Vagina (tissue), 2 donors: ENCODE measurements at regions not wholly inside any gene's neighbourhood (a gene's known extent, or its start where the extent isn't known, plus 50 kb on each side); places are given as distances from the start of the nearest gene placed in this dataset.
"Not testable (repeated sequence)": the region's sequence is repeated elsewhere in the genome, so short reads cannot be mapped to it uniquely, and the experiment has no call there.

Experiments used
- DNase-seq, 2 donors: peaks; one replicate each; pipeline ENCODE4 v3.0.0-alpha.2; 2017; ENCODE audit errors: extremely low spot score in 2 of 2
- H3K27ac ChIP-seq: fragments of 200-600 bp; sonication (generic); one replicate; pipeline ENCODE4 v1.5.1; 2019
- H3K27me3 ChIP-seq: fragments of 200-600 bp; sonication (generic); one replicate; pipeline ENCODE4 v1.5.1; 2019
- H3K36me3 ChIP-seq, 2 donors: fragments of 200-600 bp; sonication (generic); one replicate each; pipeline ENCODE4 v1.5.1; 2017 to 2019
- H3K4me1 ChIP-seq: fragments of 200-600 bp; sonication (generic); one replicate; pipeline ENCODE4 v1.5.1; 2019
- H3K4me3 ChIP-seq, 2 donors: fragments of 200-600 bp; sonication (generic); 1 replicate in 1 of 2; 2 replicates in 1 of 2; pipeline ENCODE4 v1.5.1; 2016 to 2019
- H3K9me3 ChIP-seq: fragments of 200-600 bp; sonication (generic); one replicate; pipeline ENCODE4 v1.5.1; 2019
- POLR2A ChIP-seq, 2 donors: fragments of 450-650 bp; IDR thresholded peaks; one replicate each; pipeline ENCODE4 v1.6.1; 2017; ENCODE audit warnings: antibody characterized with exemption in 2 of 2, mild to moderate bottlenecking in 2 of 2, moderate library complexity in 2 of 2
- POLR2AphosphoS5 ChIP-seq, 2 donors: sonication (generic); formaldehyde crosslinking; IDR thresholded peaks; one replicate each; pipeline ENCODE4 v1.9.0; 2017; ENCODE audit warnings: antibody characterized with exemption in 2 of 2, mild to moderate bottlenecking in 2 of 2, low read depth in 1 of 2; ENCODE audit not compliant: insufficient read depth in 1 of 2
- intact Hi-C: fragments of 100-400 bp; cut with DNase I; formaldehyde crosslinking; loops from one replicate; pipeline ENCODE4 v1.15.1; 2023
- TF ChIP-seq, protein P1 (sequence below), 3 experiments: fragments of 450-650 bp in 2 of 3; fragments of 200-600 bp in 1 of 3; sonication (generic) in 1 of 3; IDR thresholded peaks; one replicate each; pipeline ENCODE4 v1.5.1; 2017 to 2019; ENCODE audit warnings: antibody characterized with exemption in 3 of 3, mild to moderate bottlenecking in 2 of 3, moderate library complexity in 2 of 3

DNA sequence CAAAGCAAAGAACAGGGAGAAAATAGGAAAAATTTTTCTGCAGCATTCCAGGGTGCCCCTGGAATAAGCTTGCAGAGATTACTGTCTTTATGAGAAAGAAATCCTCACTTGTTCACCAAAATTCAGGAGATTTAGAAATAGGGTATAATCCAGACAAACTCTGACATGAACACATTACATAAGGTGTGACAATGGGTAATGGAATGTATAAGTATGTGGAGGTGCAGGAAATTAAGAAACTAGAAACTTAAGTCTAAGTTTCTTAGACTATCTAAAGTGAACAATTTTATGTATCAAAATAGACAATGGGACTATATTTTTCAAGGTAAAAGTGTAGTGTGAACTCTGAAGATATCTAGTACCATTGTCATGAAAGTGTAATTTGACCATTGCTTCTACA, 140.0 kb upstream of the KITLG start:
- DNase-seq, result no peak
- TF ChIP-seq POLR2AphosphoS5 (IDR thresholded peaks at IDR 0.05; ENCODE audit: insufficient read depth in 1 of 2, low read depth in 1 of 2), result no peak
- TF ChIP-seq POLR2A (IDR thresholded peaks at IDR 0.05), result no peak
- TF ChIP-seq, protein P1, sequence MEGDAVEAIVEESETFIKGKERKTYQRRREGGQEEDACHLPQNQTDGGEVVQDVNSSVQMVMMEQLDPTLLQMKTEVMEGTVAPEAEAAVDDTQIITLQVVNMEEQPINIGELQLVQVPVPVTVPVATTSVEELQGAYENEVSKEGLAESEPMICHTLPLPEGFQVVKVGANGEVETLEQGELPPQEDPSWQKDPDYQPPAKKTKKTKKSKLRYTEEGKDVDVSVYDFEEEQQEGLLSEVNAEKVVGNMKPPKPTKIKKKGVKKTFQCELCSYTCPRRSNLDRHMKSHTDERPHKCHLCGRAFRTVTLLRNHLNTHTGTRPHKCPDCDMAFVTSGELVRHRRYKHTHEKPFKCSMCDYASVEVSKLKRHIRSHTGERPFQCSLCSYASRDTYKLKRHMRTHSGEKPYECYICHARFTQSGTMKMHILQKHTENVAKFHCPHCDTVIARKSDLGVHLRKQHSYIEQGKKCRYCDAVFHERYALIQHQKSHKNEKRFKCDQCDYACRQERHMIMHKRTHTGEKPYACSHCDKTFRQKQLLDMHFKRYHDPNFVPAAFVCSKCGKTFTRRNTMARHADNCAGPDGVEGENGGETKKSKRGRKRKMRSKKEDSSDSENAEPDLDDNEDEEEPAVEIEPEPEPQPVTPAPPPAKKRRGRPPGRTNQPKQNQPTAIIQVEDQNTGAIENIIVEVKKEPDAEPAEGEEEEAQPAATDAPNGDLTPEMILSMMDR (IDR thresholded peaks at IDR 0.05), result no peak
- H3K27ac ChIP-seq, result no peak overlapping the region
- intact Hi-C loops, result no loop called here
- no peaks in the 10 kb centered on the region for H3K4me1 ChIP-seq
- no peak overlapping the region for H3K4me3 ChIP-seq
- no peaks in the 10 kb centered on the region for H3K9me3 ChIP-seq
- no peaks in the 10 kb centered on the region for H3K36me3 ChIP-seq
- no peaks in the 10 kb centered on the region for H3K27me3 ChIP-seq

DNA sequence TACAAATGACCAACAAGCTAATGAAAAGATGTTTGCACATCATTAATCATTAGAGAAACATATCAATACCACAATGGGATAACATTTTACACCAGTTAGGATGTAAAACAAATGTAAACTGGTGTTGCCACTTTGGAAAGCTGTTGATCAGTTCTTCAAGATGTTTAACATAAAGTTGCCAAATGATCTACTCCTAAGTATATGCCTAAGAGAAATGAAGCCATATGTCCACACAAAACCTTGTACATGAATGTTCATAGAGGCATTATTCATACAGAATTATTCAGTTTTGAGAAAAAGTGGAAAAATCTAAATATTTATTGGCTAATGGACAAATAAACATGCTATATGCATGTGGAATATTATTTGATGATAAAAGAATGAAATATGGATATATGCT, 136.9 kb upstream of the KITLG start:
- no peaks in the 10 kb centered on the region for H3K36me3 ChIP-seq
- H3K4me3 ChIP-seq, result no peak overlapping the region
- H3K27me3 ChIP-seq, result no peaks in the 10 kb centered on the region
- no peaks in the 10 kb centered on the region for H3K4me1 ChIP-seq
- no peak overlapping the region for H3K27ac ChIP-seq
- intact Hi-C loops, result no loop called here
- no peak for DNase-seq
- no peaks in the 10 kb centered on the region for H3K9me3 ChIP-seq
- TF ChIP-seq POLR2A (IDR thresholded peaks at IDR 0.05) (no peak), POLR2AphosphoS5 (IDR thresholded peaks at IDR 0.05; ENCODE audit: insufficient read depth in 1 of 2, low read depth in 1 of 2) (no peak)
- TF ChIP-seq, protein P1 (IDR thresholded peaks at IDR 0.05), result no peak

DNA sequence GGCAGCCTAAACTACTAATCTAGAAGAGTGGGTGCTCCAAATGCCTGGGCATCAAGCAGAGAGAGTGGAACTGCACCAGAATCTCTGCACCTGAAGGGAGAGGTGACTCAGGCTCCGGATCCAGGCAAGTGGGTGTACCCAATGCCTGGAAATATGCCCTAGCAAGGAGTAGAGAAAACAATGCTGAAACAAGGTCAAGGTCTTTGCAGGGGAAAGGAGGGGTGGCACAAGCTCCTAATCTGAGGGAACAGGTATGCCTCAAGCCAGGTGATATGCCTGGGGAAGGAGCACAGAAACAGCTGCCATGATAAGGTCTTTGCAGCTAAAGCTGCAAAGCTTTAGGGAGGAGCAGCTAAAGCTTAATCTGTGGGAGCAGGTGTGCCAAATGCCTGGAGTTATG, 136.0 kb upstream of the KITLG start:
- Histone ChIP-seq H3K36me3 (no peaks in the 10 kb centered on the region), H3K27ac (no peak overlapping the region), H3K4me3 (no peak overlapping the region), H3K4me1 (no peaks in the 10 kb centered on the region), H3K9me3 (no peaks in the 10 kb centered on the region), H3K27me3 (no peaks in the 10 kb centered on the region)
- no peak for DNase-seq
- TF ChIP-seq POLR2AphosphoS5 (IDR thresholded peaks at IDR 0.05; ENCODE audit: insufficient read depth in 1 of 2, low read depth in 1 of 2) (no peak), POLR2A (IDR thresholded peaks at IDR 0.05) (no peak)
- TF ChIP-seq, protein P1 (IDR thresholded peaks at IDR 0.05), result no peak
- intact Hi-C loops, result no loop called here

DNA sequence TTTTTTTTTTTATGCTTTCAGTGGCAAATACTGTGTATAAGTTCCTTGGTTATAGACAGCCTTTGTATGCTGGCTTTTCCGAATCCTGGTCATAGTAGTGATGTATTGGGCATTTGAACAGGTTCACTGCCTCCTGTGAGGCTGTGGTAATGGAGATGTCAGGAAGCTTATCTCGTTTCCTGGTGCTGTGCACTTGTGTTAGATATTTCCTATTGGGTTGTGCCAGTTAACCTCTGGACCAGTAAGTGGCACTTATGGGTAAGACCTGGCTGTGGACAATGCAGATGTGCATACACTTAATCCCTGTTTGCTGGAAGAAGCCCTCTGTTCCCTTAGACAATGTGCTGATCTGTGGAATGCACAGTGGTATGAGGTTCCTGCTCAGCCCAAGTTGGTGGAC, 135.4 kb upstream of the KITLG start:
- Histone ChIP-seq H3K4me1 (no peaks in the 10 kb centered on the region), H3K4me3 (no peak overlapping the region), H3K36me3 (no peaks in the 10 kb centered on the region), H3K9me3 (no peaks in the 10 kb centered on the region), H3K27ac (no peak overlapping the region), H3K27me3 (no peaks in the 10 kb centered on the region)
- TF ChIP-seq POLR2AphosphoS5 (IDR thresholded peaks at IDR 0.05; ENCODE audit: insufficient read depth in 1 of 2, low read depth in 1 of 2) (no peak), POLR2A (IDR thresholded peaks at IDR 0.05) (no peak)
- TF ChIP-seq, protein P1 (IDR thresholded peaks at IDR 0.05), result no peak
- DNase-seq, result no peak
- intact Hi-C loops, result no loop called here

DNA sequence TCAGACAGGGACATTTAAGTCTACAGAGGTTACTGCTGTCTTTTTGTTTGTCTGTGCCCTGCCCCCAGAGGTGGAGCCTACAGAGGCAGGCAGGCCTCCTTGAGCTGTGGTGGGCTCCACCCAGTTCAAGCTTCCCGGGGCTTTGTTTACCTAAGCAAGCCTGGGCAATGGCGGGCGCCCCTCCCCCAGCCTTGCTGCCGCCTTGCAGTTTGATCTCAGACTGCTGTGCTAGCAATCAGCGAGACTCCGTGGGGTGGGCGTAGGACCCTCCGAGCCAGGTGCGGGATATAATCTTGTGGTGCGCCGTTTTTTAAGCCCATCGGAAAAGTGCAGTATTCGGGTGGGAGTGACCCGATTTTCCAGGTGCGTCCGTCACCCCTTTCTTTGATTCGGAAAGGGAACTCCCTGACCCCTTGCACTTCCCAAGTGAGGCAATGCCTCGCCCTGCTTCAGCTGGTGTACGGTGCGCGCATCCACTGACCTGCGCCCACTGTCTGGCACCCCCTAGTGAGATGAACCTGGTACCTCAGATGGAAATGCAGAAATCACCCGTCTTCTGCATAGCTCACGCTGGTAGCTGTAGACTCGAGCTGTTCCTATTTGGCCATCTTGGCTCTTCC, 134.1 kb upstream of the KITLG start:
- H3K4me1 ChIP-seq, H3K4me3 ChIP-seq, DNase-seq, H3K9me3 ChIP-seq, H3K27ac ChIP-seq, H3K36me3 ChIP-seq, H3K27me3 ChIP-seq, intact Hi-C loops: not testable (repeated sequence)
